H9 (cell line): ENCODE measurements at regions not wholly inside any gene's neighbourhood (a gene's known extent, or its start where the extent isn't known, plus 50 kb on each side); places are given as distances from the start of the nearest gene placed in this dataset.

ENCODE experiments used
- DNase-seq: peaks from one replicate; pipeline ENCODE4 v3.0.0-alpha.2; 2017
- H2AFZ ChIP-seq: one replicate; pipeline ENCODE4 v1.6.1; 2013; ENCODE audit warnings: mild to moderate bottlenecking, low read length, control low read depth, moderate library complexity
- H2AK5ac ChIP-seq: 2 replicates; pipeline ENCODE4 v1.6.1; 2013; ENCODE audit warnings: low read length, control low read depth, mixed read lengths; ENCODE audit not compliant: insufficient read length
- H2BK120ac ChIP-seq: one replicate; pipeline ENCODE4 v1.6.1; 2013; ENCODE audit warnings: low read depth, mild to moderate bottlenecking, low read length, control low read depth, inconsistent platforms; ENCODE audit not compliant: poor library complexity, severe bottlenecking
- H2BK12ac ChIP-seq: 2 replicates; pipeline ENCODE4 v1.6.1; 2013; ENCODE audit warnings: low read length, control low read depth, mixed read lengths, low read depth; ENCODE audit not compliant: insufficient read length
- H2BK15ac ChIP-seq: 2 replicates; pipeline ENCODE4 v1.6.1; 2013; ENCODE audit warnings: low read depth, low read length, control low read depth
- H2BK20ac ChIP-seq: one replicate; pipeline ENCODE4 v1.6.1; 2013; ENCODE audit warnings: low read depth, mild to moderate bottlenecking, low read length, control low read depth, inconsistent platforms; ENCODE audit not compliant: poor library complexity, severe bottlenecking
- H2BK5ac ChIP-seq: 2 replicates; pipeline ENCODE4 v1.6.1; 2013; ENCODE audit warnings: low read length, control low read depth, mixed read lengths; ENCODE audit not compliant: insufficient read length
- H3K14ac ChIP-seq: 2 replicates; pipeline ENCODE4 v1.6.1; 2013; ENCODE audit warnings: low read length, control low read depth; ENCODE audit not compliant: insufficient read depth
- H3K18ac ChIP-seq: 2 replicates; pipeline ENCODE4 v1.6.1; 2013; ENCODE audit warnings: low read depth, mild to moderate bottlenecking, mixed read lengths, low read length, control low read depth; ENCODE audit not compliant: insufficient read length
- H3K23ac ChIP-seq: 2 replicates; pipeline ENCODE4 v1.6.1; 2013; ENCODE audit warnings: low read length, control low read depth, mixed read lengths, low read depth; ENCODE audit not compliant: insufficient read length
- H3K23me2 ChIP-seq: 2 replicates; pipeline ENCODE4 v1.6.1; 2013; ENCODE audit warnings: low read depth, mild to moderate bottlenecking, mixed read lengths, low read length, control low read depth; ENCODE audit not compliant: insufficient read length, poor library complexity, severe bottlenecking
- H3K27ac ChIP-seq: 2 replicates; pipeline ENCODE4 v1.5.1; 2013; ENCODE audit warnings: low read length, control low read depth, mixed read lengths, low read depth; ENCODE audit not compliant: insufficient read length
- H3K27me3 ChIP-seq: 2 replicates; pipeline ENCODE4 v1.6.1; 2013; ENCODE audit warnings: low read length, control low read depth, inconsistent platforms; ENCODE audit not compliant: insufficient read depth
- H3K4ac ChIP-seq: 2 replicates; pipeline ENCODE4 v1.6.1; 2013; ENCODE audit warnings: low read depth, mild to moderate bottlenecking, control low read depth, inconsistent platforms, low read length, moderate library complexity
- H3K4me1 ChIP-seq: 2 replicates; pipeline ENCODE4 v1.6.1; 2013; ENCODE audit warnings: low read length, control low read depth, inconsistent platforms; ENCODE audit not compliant: insufficient read depth
- H3K4me2 ChIP-seq: 2 replicates; pipeline ENCODE4 v1.6.1; 2013; ENCODE audit warnings: low read length, control low read depth, mixed read lengths; ENCODE audit not compliant: insufficient read length, insufficient read depth
- H3K56ac ChIP-seq: 2 replicates; pipeline ENCODE4 v1.6.1; 2013; ENCODE audit warnings: low read depth, mild to moderate bottlenecking, mixed read lengths, low read length, control low read depth; ENCODE audit not compliant: insufficient read length
- H3K79me1 ChIP-seq: 2 replicates; pipeline ENCODE4 v1.6.1; 2013; ENCODE audit warnings: low read depth, mild to moderate bottlenecking, moderate library complexity, low read length, control low read depth, inconsistent platforms; ENCODE audit not compliant: insufficient read depth, poor library complexity, severe bottlenecking
- H3K79me2 ChIP-seq: 2 replicates; pipeline ENCODE4 v1.6.1; 2013; ENCODE audit warnings: low read length, control low read depth, inconsistent platforms; ENCODE audit not compliant: insufficient read depth
- H3K9ac ChIP-seq: 2 replicates; pipeline ENCODE4 v1.6.1; 2013; ENCODE audit warnings: low read length, control low read depth, mixed read lengths; ENCODE audit not compliant: insufficient read length; ENCODE audit errors: extremely low read depth
- H3K9me3 ChIP-seq: one replicate; pipeline ENCODE4 v1.6.1; 2013; ENCODE audit warnings: low read depth, low read length, inconsistent platforms; ENCODE audit not compliant: control insufficient read depth
- H3T11ph ChIP-seq: one replicate; pipeline ENCODE4 v1.6.1; 2013; ENCODE audit warnings: mild to moderate bottlenecking, low read length, control low read depth, inconsistent platforms
- H4K20me1 ChIP-seq: one replicate; pipeline ENCODE4 v1.6.1; 2013; ENCODE audit not compliant: control insufficient read depth, insufficient read length, insufficient read depth
- H4K5ac ChIP-seq: 2 replicates; pipeline ENCODE4 v1.6.1; 2013; ENCODE audit warnings: low read depth, mild to moderate bottlenecking, mixed read lengths, low read length, control low read depth; ENCODE audit not compliant: insufficient read length
- H4K8ac ChIP-seq: replicated peaks from 2 replicates; pipeline ENCODE4 v1.6.1; 2013; ENCODE audit warnings: low read length, control low read depth, mixed read lengths, low read depth; ENCODE audit not compliant: insufficient read length
- H4K91ac ChIP-seq: 2 replicates; pipeline ENCODE4 v1.6.1; 2013; ENCODE audit warnings: low read depth, mild to moderate bottlenecking, moderate library complexity, mixed read lengths, low read length, control low read depth; ENCODE audit not compliant: insufficient read length
- H3K27ac Mint-ChIP-seq, 3 experiments: 2 replicates in 2 of 3; 3 replicates in 1 of 3; pipeline ENCODE4 v1.8.0; 2020 to 2021; ENCODE audit warnings: mixed read lengths in 3 of 3, mild to moderate bottlenecking in 1 of 3, moderate library complexity in 1 of 3
- H3K27me3 Mint-ChIP-seq: 2 replicates; pipeline ENCODE4 v1.8.0; 2021; ENCODE audit warnings: low read depth, mild to moderate bottlenecking, moderate library complexity, mixed read lengths
- H3K36me3 Mint-ChIP-seq, 3 experiments: 2 replicates in 2 of 3; 3 replicates in 1 of 3; pipeline ENCODE4 v1.8.0; 2020 to 2021; ENCODE audit warnings: low read depth in 3 of 3, mixed read lengths in 3 of 3; ENCODE audit not compliant: insufficient read depth in 1 of 3
- H3K4me1 Mint-ChIP-seq, 2 experiments: 2 replicates each; pipeline ENCODE4 v1.8.0; 2020; ENCODE audit warnings: mixed read lengths in 2 of 2
- H3K4me3 Mint-ChIP-seq, 2 experiments: 2 replicates in 1 of 2; 3 replicates in 1 of 2; pipeline ENCODE4 v1.8.0; 2020 to 2021; ENCODE audit warnings: mild to moderate bottlenecking in 2 of 2, mixed read lengths in 2 of 2, moderate library complexity in 1 of 2
- H3K9me3 Mint-ChIP-seq, 2 experiments: 2 replicates in 1 of 2; 3 replicates in 1 of 2; pipeline ENCODE4 v1.8.0; 2020; ENCODE audit warnings: mild to moderate bottlenecking in 2 of 2, mixed read lengths in 2 of 2, moderate library complexity in 1 of 2
- WGBS: extraction: QIAGEN DNeasy Blood & Tissue Kit; methylation state at CpG from one replicate; pipeline ENCODE4 v1.1.7; 2013; ENCODE audit warnings: missing lambda C conversion rate, low lambda C conversion rate, mixed read lengths; ENCODE audit not compliant: insufficient read length; ENCODE audit errors: extremely low coverage; 5-methylcytosine and 5-hydroxymethylcytosine counted together
- TF ChIP-seq, protein P1 (sequence below): fragments of 200-600 bp; sonication (generic); conservative IDR thresholded peaks from 3 replicates; pipeline ENCODE4 v1.8.0; 2021; ENCODE audit warnings: antibody characterized with exemption, mild to moderate bottlenecking

DNA sequence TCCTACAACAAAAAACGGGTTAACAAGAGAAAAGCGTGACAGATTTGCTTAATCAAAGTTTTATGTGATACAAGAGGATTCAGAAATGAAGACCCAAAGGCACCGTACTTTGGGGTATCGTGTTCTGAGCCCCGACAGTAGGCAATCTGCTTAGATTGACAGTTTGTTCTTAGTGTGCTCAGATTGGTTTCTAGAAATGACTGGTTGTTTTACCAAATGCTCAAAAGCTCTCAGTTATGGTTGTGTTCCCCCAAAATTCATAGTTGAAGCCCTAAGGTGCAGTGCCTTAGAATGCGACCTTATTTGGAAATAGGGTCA, 102.7 kb downstream of the RASSF10 start:
- H3K27ac Mint-ChIP-seq, result no peak overlapping the region
- no peak overlapping the region for H3K14ac ChIP-seq

More for the DNA sequence above, 102.7 kb downstream of the RASSF10 start:
- Histone ChIP-seq H4K5ac (no peak overlapping the region), H4K8ac (no peak overlapping the region), H3K27ac (no peak overlapping the region), H2BK15ac (no peak overlapping the region), H2BK5ac (no peak overlapping the region), H3K79me1 (no peaks in the 10 kb centered on the region), H3K4me2 (no peak overlapping the region), H3K4ac (no peak overlapping the region), H2AK5ac (no peak overlapping the region), H3K4me1 (peaks cover 2% of the 10 kb centered on the region; the same call in 1 of the 2 replicates), H4K91ac (no peak overlapping the region), H2AFZ (no peak overlapping the region), H2BK12ac (no peak overlapping the region), H2BK120ac (no peak overlapping the region), H3K79me2 (no peaks in the 10 kb centered on the region), H3K18ac (no peak overlapping the region), H3T11ph (no peak overlapping the region), H3K27me3 (no peaks in the 10 kb centered on the region), H3K23me2 (no peaks in the 10 kb centered on the region), H2BK20ac (no peak overlapping the region), H3K23ac (no peak overlapping the region), H3K56ac (no peak overlapping the region), H4K20me1 (no peaks in the 10 kb centered on the region), H3K9me3 (no peaks in the 10 kb centered on the region), H3K9ac (no peak overlapping the region)
- no peak for DNase-seq
- no peaks in the 10 kb centered on the region for H3K9me3 Mint-ChIP-seq
- peaks cover 33 to 48% of the 10 kb centered on the region in 2 experiments for H3K4me1 Mint-ChIP-seq
- TF ChIP-seq, protein P1, sequence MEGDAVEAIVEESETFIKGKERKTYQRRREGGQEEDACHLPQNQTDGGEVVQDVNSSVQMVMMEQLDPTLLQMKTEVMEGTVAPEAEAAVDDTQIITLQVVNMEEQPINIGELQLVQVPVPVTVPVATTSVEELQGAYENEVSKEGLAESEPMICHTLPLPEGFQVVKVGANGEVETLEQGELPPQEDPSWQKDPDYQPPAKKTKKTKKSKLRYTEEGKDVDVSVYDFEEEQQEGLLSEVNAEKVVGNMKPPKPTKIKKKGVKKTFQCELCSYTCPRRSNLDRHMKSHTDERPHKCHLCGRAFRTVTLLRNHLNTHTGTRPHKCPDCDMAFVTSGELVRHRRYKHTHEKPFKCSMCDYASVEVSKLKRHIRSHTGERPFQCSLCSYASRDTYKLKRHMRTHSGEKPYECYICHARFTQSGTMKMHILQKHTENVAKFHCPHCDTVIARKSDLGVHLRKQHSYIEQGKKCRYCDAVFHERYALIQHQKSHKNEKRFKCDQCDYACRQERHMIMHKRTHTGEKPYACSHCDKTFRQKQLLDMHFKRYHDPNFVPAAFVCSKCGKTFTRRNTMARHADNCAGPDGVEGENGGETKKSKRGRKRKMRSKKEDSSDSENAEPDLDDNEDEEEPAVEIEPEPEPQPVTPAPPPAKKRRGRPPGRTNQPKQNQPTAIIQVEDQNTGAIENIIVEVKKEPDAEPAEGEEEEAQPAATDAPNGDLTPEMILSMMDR, result no peak
- no CpG with 5 or more reads among the region's 6 CpGs for WGBS
- peaks cover 2% of the 10 kb centered on the region; the same call in 1 of the 2 replicates for H3K27me3 Mint-ChIP-seq
- H3K4me3 Mint-ChIP-seq, result no peak overlapping the region
- H3K36me3 Mint-ChIP-seq, result no peaks in the 10 kb centered on the region; a peak in 1 of 7 replicates
